ENCODE measurements at regions not wholly inside any gene's neighbourhood (a gene's known extent, or its start where the extent isn't known, plus 50 kb on each side); places are given as distances from the start of the nearest gene placed in this dataset.

GRCh38 chr5:136720674-136721073 is 355.3 kb upstream of the TRPC7 start:
- Mint-ChIP-seq H3K4me1 (no peaks in the 10 kb centered on the region), H3K27me3 (no peaks in the 10 kb centered on the region), H3K36me3 (no peaks in the 10 kb centered on the region), H3K27ac (no peak overlapping the region), H3K4me3 (no peak overlapping the region), H3K9me3 (peaks cover 6% of the 10 kb centered on the region)
- no peak for DNase-seq (ENCODE audit: low spot score in 2 of 2)
- ATAC-seq (ENCODE audit: low read depth), result no peak

- ATAC-seq (ENCODE audit: low read depth) (no peak), DNase-seq (ENCODE audit: low spot score in 2 of 2) (no peak)
- H3K4me3 Mint-ChIP-seq, result no peak overlapping the region
- no peaks in the 10 kb centered on the region for H3K27me3 Mint-ChIP-seq
- no peaks in the 10 kb centered on the region for H3K36me3 Mint-ChIP-seq
- no peak overlapping the region for H3K27ac Mint-ChIP-seq
- peaks cover 8% of the 10 kb centered on the region for H3K9me3 Mint-ChIP-seq
- H3K4me1 Mint-ChIP-seq, result no peaks in the 10 kb centered on the region
Observed at GRCh38 chr5:136717917-136718316, 352.6 kb upstream of the TRPC7 start.

DNA sequence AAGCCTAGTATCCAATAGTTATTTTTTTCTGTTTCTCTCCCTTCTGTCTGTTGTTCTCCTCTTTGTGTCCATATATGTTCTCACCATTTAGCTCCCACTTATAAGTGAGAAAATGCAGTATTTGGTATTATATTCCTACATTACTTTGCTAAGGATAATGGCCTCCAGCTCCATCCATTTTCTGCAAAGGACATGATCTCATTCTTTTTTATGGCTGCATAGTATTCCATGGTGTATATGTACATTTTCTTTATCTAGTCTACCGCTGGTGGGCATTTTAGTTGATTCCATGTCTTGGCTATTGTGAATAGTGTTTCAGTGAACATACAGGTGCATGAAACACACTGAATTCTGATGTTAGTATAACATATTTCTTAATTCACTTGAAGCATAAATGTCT is 348.9 kb upstream of the TRPC7 start:
- H3K4me3 Mint-ChIP-seq, result no peak overlapping the region
- no peaks in the 10 kb centered on the region for H3K27me3 Mint-ChIP-seq
- DNase-seq (ENCODE audit: low spot score in 2 of 2), result no peak
- peaks cover 9% of the 10 kb centered on the region for H3K9me3 Mint-ChIP-seq
- no peak for ATAC-seq (ENCODE audit: low read depth)
- H3K27ac Mint-ChIP-seq, result no peak overlapping the region
- no peaks in the 10 kb centered on the region for H3K4me1 Mint-ChIP-seq
- no peaks in the 10 kb centered on the region for H3K36me3 Mint-ChIP-seq

GRCh38 chr5:136712628-136713027 is 347.3 kb upstream of the TRPC7 start:
- no peaks in the 10 kb centered on the region for H3K27me3 Mint-ChIP-seq
- DNase-seq (ENCODE audit: low spot score in 2 of 2) (no peak), ATAC-seq (ENCODE audit: low read depth) (no peak)
- H3K27ac Mint-ChIP-seq, result no peak overlapping the region
- H3K4me1 Mint-ChIP-seq, result no peaks in the 10 kb centered on the region
- no peaks in the 10 kb centered on the region for H3K36me3 Mint-ChIP-seq
- peaks cover 7% of the 10 kb centered on the region for H3K9me3 Mint-ChIP-seq
- no peak overlapping the region for H3K4me3 Mint-ChIP-seq

GRCh38 chr5:136710834-136711233 is 345.5 kb upstream of the TRPC7 start:
- no peak for ATAC-seq (ENCODE audit: low read depth)
- Mint-ChIP-seq H3K27me3 (no peaks in the 10 kb centered on the region), H3K4me1 (no peaks in the 10 kb centered on the region), H3K4me3 (no peak overlapping the region), H3K27ac (no peak overlapping the region), H3K36me3 (no peaks in the 10 kb centered on the region), H3K9me3 (peaks cover 4% of the 10 kb centered on the region)
- no peak for DNase-seq (ENCODE audit: low spot score in 2 of 2)

GRCh38 chr5:136703706-136704105 is 338.4 kb upstream of the TRPC7 start:
- DNase-seq (ENCODE audit: low spot score in 2 of 2) (no peak), ATAC-seq (ENCODE audit: low read depth) (no peak)
- Mint-ChIP-seq H3K9me3 (peaks cover 3% of the 10 kb centered on the region), H3K27me3 (peaks cover 2% of the 10 kb centered on the region), H3K4me1 (no peaks in the 10 kb centered on the region), H3K4me3 (no peak overlapping the region), H3K36me3 (no peaks in the 10 kb centered on the region), H3K27ac (no peak overlapping the region)

DNA sequence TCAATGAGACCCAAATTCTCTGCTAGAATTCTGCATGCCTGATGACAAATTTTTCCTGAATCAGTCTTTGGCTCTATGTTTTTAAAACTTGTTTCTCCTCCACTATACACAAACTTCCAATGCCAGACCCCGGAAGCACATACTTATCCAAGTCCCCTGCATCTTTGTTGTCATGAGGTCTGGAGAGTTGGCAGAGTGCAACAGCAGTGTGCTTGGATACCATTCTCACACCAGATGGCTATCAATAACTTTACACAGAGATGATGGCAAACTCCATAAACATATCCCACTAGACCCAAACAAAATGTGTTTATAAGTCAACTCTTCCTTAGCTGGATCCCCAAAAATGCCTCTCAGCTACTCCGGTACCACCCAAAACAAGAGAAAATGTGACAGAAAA is 337.7 kb upstream of the TRPC7 start:
- no peak for DNase-seq (ENCODE audit: low spot score in 2 of 2)
- H3K9me3 Mint-ChIP-seq, result peaks cover 3% of the 10 kb centered on the region
- no peaks in the 10 kb centered on the region for H3K36me3 Mint-ChIP-seq
- H3K4me3 Mint-ChIP-seq, result no peak overlapping the region
- H3K4me1 Mint-ChIP-seq, result no peaks in the 10 kb centered on the region
- no peak overlapping the region for H3K27ac Mint-ChIP-seq
- peaks cover 2% of the 10 kb centered on the region for H3K27me3 Mint-ChIP-seq
- ATAC-seq (ENCODE audit: low read depth), result no peak

- Mint-ChIP-seq H3K27ac (no peak overlapping the region), H3K4me1 (no peaks in the 10 kb centered on the region), H3K36me3 (no peaks in the 10 kb centered on the region), H3K4me3 (no peak overlapping the region), H3K27me3 (peaks cover 2% of the 10 kb centered on the region), H3K9me3 (peaks cover 3% of the 10 kb centered on the region)
- DNase-seq (ENCODE audit: low spot score in 2 of 2) (no peak), ATAC-seq (ENCODE audit: low read depth) (no peak)
Observed at GRCh38 chr5:136701191-136701590, 335.8 kb upstream of the TRPC7 start.

GRCh38 chr5:136699651-136700050 is 334.3 kb upstream of the TRPC7 start:
- peaks cover 2% of the 10 kb centered on the region for H3K27me3 Mint-ChIP-seq
- no peak for ATAC-seq (ENCODE audit: low read depth)
- H3K9me3 Mint-ChIP-seq, result no peaks in the 10 kb centered on the region
- no peaks in the 10 kb centered on the region for H3K4me1 Mint-ChIP-seq
- H3K27ac Mint-ChIP-seq, result no peak overlapping the region
- no peak overlapping the region for H3K4me3 Mint-ChIP-seq
- no peaks in the 10 kb centered on the region for H3K36me3 Mint-ChIP-seq
- no peak for DNase-seq (ENCODE audit: low spot score in 2 of 2)

DNA sequence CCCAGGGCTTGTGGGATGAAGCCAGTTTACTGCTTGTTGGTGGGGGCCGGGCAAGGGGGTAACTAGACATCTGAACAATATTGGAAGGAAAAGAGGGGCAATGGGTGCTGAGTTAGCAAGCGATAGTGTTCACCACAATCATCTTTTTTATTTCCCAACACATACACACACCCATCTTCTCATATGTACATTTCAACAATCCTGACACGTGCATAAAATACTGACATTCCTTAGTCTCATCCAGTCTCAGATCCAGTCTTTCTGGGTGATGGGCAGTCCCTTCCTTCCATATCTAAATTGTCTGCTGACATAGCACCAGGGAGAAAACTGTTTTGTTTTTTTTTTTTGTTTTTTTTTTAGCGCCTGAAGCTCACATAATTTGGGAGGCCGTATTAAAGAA is 333.6 kb upstream of the TRPC7 start:
- ATAC-seq (ENCODE audit: low read depth) (no peak), DNase-seq (ENCODE audit: low spot score in 2 of 2) (no peak)
- H3K27ac Mint-ChIP-seq, result no peak overlapping the region
- no peaks in the 10 kb centered on the region for H3K4me1 Mint-ChIP-seq
- H3K9me3 Mint-ChIP-seq, result no peaks in the 10 kb centered on the region
- H3K27me3 Mint-ChIP-seq, result peaks cover 2% of the 10 kb centered on the region
- no peaks in the 10 kb centered on the region for H3K36me3 Mint-ChIP-seq
- no peak overlapping the region for H3K4me3 Mint-ChIP-seq

DNA sequence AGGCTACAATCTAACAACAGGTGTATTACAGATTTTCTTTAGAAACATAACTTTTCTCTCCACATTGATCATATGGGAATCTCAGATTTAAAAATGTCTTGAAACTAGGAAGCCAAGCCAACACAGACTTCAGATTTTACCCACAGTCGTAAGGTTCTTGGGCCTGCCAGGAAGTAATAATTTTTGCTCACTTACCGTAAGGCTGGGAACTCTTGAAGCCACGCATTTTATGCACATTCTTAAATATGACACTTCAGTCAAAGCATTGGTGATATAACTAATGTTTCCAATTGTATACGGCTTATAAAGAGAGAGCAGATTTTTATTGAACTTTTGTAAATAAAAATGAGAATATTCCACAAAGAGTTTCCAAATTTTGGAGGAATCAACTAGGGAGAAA is 328.9 kb upstream of the TRPC7 start:
- no peaks in the 10 kb centered on the region for H3K4me1 Mint-ChIP-seq
- no peak overlapping the region for H3K27ac Mint-ChIP-seq
- peaks cover 4% of the 10 kb centered on the region for H3K9me3 Mint-ChIP-seq
- DNase-seq (ENCODE audit: low spot score in 2 of 2) (no peak), ATAC-seq (ENCODE audit: low read depth) (no peak)
- H3K27me3 Mint-ChIP-seq, result no peaks in the 10 kb centered on the region
- H3K36me3 Mint-ChIP-seq, result no peaks in the 10 kb centered on the region
- H3K4me3 Mint-ChIP-seq, result no peak overlapping the region

DNA sequence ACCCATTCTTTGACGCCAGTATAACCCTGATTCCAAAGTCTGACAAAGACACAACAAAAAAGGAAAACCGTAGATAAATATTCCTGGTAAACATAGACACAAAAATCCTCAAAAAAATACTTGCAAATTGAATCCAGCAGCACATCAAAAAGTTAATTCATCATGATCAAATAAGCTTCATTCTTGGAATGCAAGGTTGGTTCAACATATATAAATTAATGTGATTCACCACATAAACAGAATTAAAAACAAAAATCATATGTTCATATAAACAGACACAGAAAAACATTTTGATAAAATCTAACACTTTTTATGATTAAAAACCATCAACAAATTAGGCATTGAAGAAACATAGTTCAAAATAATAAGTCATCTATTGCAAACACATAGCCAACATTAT is 324.2 kb upstream of the TRPC7 start:
- no peak overlapping the region for H3K27ac Mint-ChIP-seq
- H3K4me3 Mint-ChIP-seq, result no peak overlapping the region
- no peaks in the 10 kb centered on the region for H3K36me3 Mint-ChIP-seq
- H3K9me3 Mint-ChIP-seq, result peaks cover 10% of the 10 kb centered on the region
- H3K4me1 Mint-ChIP-seq, result no peaks in the 10 kb centered on the region
- ATAC-seq (ENCODE audit: low read depth), result no peak
- DNase-seq (ENCODE audit: low spot score in 2 of 2), result no peak
- H3K27me3 Mint-ChIP-seq, result no peaks in the 10 kb centered on the region

GRCh38 chr5:136686192-136686872 is 321.0 kb upstream of the TRPC7 start:
- Mint-ChIP-seq H3K4me1 (no peaks in the 10 kb centered on the region), H3K4me3 (no peak overlapping the region), H3K27ac (no peak overlapping the region), H3K27me3 (peaks cover 2% of the 10 kb centered on the region), H3K36me3 (no peaks in the 10 kb centered on the region), H3K9me3 (peaks cover 10% of the 10 kb centered on the region)
- no peak for ATAC-seq (ENCODE audit: low read depth)
- no peak for DNase-seq (ENCODE audit: low spot score in 2 of 2)

GRCh38 chr5:136682986-136683385 is 317.6 kb upstream of the TRPC7 start:
- DNase-seq (ENCODE audit: low spot score in 2 of 2) (no peak), ATAC-seq (ENCODE audit: low read depth) (no peak)
- Mint-ChIP-seq H3K4me1 (no peaks in the 10 kb centered on the region), H3K27me3 (peaks cover 2% of the 10 kb centered on the region), H3K9me3 (peaks cover 5% of the 10 kb centered on the region), H3K27ac (no peak overlapping the region), H3K36me3 (no peaks in the 10 kb centered on the region), H3K4me3 (no peak overlapping the region)

DNA sequence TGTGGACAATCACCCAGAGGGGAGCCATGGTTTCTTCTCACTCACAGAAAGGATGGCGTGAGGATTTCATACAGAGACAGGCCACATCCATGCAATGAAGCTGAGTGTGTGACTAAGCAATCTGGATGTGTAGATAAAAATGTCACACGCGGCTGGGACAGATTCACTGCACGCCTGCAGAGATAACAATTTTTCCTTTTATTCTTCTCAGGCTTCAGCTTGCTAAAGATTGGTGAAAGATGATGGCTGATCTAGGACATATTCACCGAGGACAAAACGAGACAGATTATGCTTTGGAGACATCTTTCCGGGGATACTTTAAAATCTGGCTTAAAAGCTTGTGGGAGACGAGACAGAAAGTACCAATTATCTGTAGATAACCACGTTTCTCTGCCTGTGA is 313.9 kb upstream of the TRPC7 start:
- H3K36me3 Mint-ChIP-seq, result no peaks in the 10 kb centered on the region
- no peak overlapping the region for H3K4me3 Mint-ChIP-seq
- H3K9me3 Mint-ChIP-seq, result peaks cover 4% of the 10 kb centered on the region
- no peaks in the 10 kb centered on the region for H3K4me1 Mint-ChIP-seq
- H3K27ac Mint-ChIP-seq, result no peak overlapping the region
- DNase-seq (ENCODE audit: low spot score in 2 of 2), result no peak
- ATAC-seq (ENCODE audit: low read depth), result no peak
- H3K27me3 Mint-ChIP-seq, result peaks cover under 1% of the 10 kb centered on the region

All from memory B cell (primary cell).